ENCODE measurements at regions not wholly inside any gene's neighbourhood (a gene's known extent, or its start where the extent isn't known, plus 50 kb on each side); places are given as distances from the start of the nearest gene placed in this dataset.
"Not testable (repeated sequence)": the region's sequence is repeated elsewhere in the genome, so short reads cannot be mapped to it uniquely, and the experiment has no call there.

GRCh38 chr4:33477715-33478114 lies 2757.5 kb downstream of the PCDH7 start:
- no peaks in the 10 kb centered on the region for H3K27me3 Mint-ChIP-seq
- TF ChIP-seq CTCF (conservative IDR thresholded peaks at IDR 0.05) = no peak
- H3K36me3 Mint-ChIP-seq = no peaks in the 10 kb centered on the region
- H3K4me1 Mint-ChIP-seq (ENCODE audit: unreplicated experiment) = no peaks in the 10 kb centered on the region
- no peaks in the 10 kb centered on the region for H3K9me3 Mint-ChIP-seq
- no peak overlapping the region for H3K27ac Mint-ChIP-seq
- no peak overlapping the region for H3K4me3 Mint-ChIP-seq
- no peak for DNase-seq (ENCODE audit: extremely low spot score, unreplicated experiment)

- Mint-ChIP-seq H3K36me3 (no peaks in the 10 kb centered on the region), H3K4me1 (ENCODE audit: unreplicated experiment) (no peaks in the 10 kb centered on the region), H3K27ac (no peak overlapping the region), H3K4me3 (no peak overlapping the region), H3K27me3 (no peaks in the 10 kb centered on the region), H3K9me3 (no peaks in the 10 kb centered on the region)
- no peak for DNase-seq (ENCODE audit: extremely low spot score, unreplicated experiment)
- TF ChIP-seq CTCF (conservative IDR thresholded peaks at IDR 0.05) = no peak
Observed at GRCh38 chr4:33482773-33483172, 2761.5 kb downstream of the ARAP2 start.

GRCh38 chr4:33485111-33485510 lies 2759.2 kb downstream of the ARAP2 start:
- no peaks in the 10 kb centered on the region for H3K36me3 Mint-ChIP-seq
- no peaks in the 10 kb centered on the region for H3K9me3 Mint-ChIP-seq
- TF ChIP-seq CTCF (conservative IDR thresholded peaks at IDR 0.05) = no peak
- H3K27ac Mint-ChIP-seq = no peak overlapping the region
- H3K4me1 Mint-ChIP-seq (ENCODE audit: unreplicated experiment) = no peaks in the 10 kb centered on the region
- no peaks in the 10 kb centered on the region for H3K27me3 Mint-ChIP-seq
- H3K4me3 Mint-ChIP-seq = no peak overlapping the region
- DNase-seq (ENCODE audit: extremely low spot score, unreplicated experiment) = no peak

- Mint-ChIP-seq H3K4me3 (no peak overlapping the region), H3K27ac (no peak overlapping the region), H3K9me3 (no peaks in the 10 kb centered on the region), H3K4me1 (ENCODE audit: unreplicated experiment) (no peaks in the 10 kb centered on the region), H3K36me3 (no peaks in the 10 kb centered on the region), H3K27me3 (no peaks in the 10 kb centered on the region)
- no peak for TF ChIP-seq CTCF (conservative IDR thresholded peaks at IDR 0.05)
- no peak for DNase-seq (ENCODE audit: extremely low spot score, unreplicated experiment)
Observed at GRCh38 chr4:33493231-33493630, 2751.1 kb downstream of the ARAP2 start.

GRCh38 chr4:33494150-33494549 lies 2750.2 kb downstream of the ARAP2 start:
- Mint-ChIP-seq H3K36me3 (no peaks in the 10 kb centered on the region), H3K4me3 (no peak overlapping the region), H3K9me3 (no peaks in the 10 kb centered on the region), H3K27me3 (no peaks in the 10 kb centered on the region), H3K4me1 (ENCODE audit: unreplicated experiment) (no peaks in the 10 kb centered on the region), H3K27ac (no peak overlapping the region)
- no peak for TF ChIP-seq CTCF (conservative IDR thresholded peaks at IDR 0.05)
- DNase-seq (ENCODE audit: extremely low spot score, unreplicated experiment) = no peak

GRCh38 chr4:33501587-33501986 lies 2742.7 kb downstream of the ARAP2 start:
- H3K27ac Mint-ChIP-seq; H3K36me3 Mint-ChIP-seq; H3K9me3 Mint-ChIP-seq; H3K4me3 Mint-ChIP-seq; DNase-seq (ENCODE audit: extremely low spot score, unreplicated experiment); H3K27me3 Mint-ChIP-seq; H3K4me1 Mint-ChIP-seq (ENCODE audit: unreplicated experiment): not testable (repeated sequence)

All from type B pancreatic cell (in vitro differentiated cells).